ENCODE measurements at regions not wholly inside any gene's neighbourhood (a gene's known extent, or its start where the extent isn't known, plus 50 kb on each side); places are given as distances from the start of the nearest gene placed in this dataset.

DNA sequence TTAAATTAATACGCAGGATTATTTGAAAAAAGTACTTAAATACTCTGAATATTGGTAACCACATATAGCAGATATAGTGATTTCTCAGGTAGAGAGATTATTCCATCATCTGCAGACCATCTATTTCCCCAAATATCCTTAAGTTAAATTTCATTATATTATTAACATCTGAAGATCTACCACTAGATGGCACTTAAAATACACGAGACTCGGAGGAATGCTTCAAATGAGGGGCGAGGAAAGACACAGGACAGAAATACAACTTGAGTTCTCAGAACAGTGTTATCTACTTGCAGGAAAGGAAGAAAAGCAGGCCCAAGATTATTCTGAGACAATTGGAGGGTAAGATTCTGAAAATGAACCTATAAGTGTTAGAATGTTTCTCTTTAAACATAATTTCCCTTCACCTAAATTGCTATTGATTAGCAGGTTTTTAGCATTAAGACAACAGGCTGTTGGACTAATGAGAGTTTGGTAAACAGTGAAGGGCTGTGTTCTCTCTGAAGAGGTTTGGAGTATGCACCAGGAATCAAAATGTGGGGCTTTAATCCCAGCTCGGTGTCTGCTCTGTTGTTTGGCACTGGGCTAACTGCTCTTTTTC, 76.9 kb upstream of the GCFC2 start:
- DNase-seq (no peak), ATAC-seq (peak in 1 of 4 donors; percentile 48)
- H3K36me3 ChIP-seq (ENCODE audit: insufficient read depth in 1 of 2, low read depth in 1 of 2) = no peaks in the 10 kb centered on the region
- H3K9me3 ChIP-seq = no peaks in the 10 kb centered on the region
- H3K27me3 ChIP-seq (ENCODE audit: insufficient read depth in 3 of 3, low read length in 2 of 3) = no peaks in the 10 kb centered on the region
- TF ChIP-seq, protein P1, sequence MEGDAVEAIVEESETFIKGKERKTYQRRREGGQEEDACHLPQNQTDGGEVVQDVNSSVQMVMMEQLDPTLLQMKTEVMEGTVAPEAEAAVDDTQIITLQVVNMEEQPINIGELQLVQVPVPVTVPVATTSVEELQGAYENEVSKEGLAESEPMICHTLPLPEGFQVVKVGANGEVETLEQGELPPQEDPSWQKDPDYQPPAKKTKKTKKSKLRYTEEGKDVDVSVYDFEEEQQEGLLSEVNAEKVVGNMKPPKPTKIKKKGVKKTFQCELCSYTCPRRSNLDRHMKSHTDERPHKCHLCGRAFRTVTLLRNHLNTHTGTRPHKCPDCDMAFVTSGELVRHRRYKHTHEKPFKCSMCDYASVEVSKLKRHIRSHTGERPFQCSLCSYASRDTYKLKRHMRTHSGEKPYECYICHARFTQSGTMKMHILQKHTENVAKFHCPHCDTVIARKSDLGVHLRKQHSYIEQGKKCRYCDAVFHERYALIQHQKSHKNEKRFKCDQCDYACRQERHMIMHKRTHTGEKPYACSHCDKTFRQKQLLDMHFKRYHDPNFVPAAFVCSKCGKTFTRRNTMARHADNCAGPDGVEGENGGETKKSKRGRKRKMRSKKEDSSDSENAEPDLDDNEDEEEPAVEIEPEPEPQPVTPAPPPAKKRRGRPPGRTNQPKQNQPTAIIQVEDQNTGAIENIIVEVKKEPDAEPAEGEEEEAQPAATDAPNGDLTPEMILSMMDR (IDR thresholded peaks at IDR 0.05) = peak; percentile 58
- intact Hi-C loops (cut with DNase I) = loop anchor here (5.0 kb wide), 1 partner anchor 810 kb away; no protein-coding TSS in a partner anchor
- no peak overlapping the region for H3K4me3 ChIP-seq
- H3K27ac ChIP-seq = no peak overlapping the region
- H3K4me1 ChIP-seq = no peaks in the 10 kb centered on the region
- 20 to 22% (median 21%) methylated on average over 5 of the region's 5 CpGs for WGBS, 3 donors

DNA sequence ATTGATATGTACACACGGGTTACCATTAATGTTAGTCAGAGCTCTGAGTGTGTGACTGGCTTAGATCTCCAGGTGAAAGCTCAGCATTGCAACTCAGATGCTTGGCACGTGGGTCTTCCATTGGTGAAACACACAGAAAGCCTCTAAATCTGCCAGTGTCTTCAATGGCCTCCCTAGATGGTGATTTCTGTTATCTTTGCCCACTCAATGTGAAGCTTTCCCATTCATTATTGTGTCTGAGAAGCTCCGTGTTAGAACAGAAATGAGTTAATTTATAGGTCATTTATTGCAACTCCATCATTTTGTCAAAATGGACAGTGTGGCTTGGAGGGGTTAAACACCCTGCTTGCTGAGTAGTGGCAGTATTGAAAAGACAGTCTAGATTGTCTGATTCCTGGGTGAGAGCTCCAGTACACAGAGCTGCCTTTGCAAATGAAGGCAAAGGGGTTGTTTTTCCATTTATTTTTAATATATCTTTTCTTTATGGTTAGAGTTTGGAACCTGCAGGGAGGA, 64.7 kb upstream of the GCFC2 start:
- H3K27ac ChIP-seq = no peak overlapping the region

DNA sequence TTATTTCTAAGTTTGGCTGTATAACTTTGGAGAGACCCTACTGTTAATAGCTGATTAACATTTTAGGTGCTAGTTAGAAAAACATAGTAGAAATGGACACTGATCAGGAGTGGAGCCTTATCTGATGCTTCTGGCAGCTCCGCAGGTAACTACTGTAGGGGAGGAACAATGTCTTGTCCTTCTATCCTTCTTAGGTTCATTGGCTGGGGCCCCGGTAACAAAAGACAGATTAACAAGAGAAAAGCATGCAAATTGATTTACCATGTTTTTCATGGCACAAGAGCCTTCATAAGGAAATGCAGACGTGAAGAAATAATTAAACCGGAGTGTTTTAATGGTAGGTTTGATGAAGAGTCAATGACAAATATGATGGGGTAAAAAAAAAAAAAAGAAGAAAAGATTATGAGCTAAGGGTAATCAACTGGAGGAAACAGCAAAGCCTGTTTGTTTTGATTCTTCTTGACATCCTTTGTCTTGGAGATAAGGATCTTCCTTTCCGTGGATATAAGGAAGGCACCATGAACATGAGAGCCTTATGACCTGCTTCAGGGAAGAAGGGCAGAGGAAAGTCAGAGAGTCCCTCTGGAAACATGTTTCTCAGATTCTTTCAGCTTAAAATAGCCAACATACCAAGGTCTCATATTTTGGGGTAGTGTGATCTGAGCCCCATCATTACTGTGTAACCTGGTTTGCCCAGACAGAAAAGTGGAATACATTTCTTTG, 62.4 kb upstream of the GCFC2 start:
- TF ChIP-seq, protein P1 (IDR thresholded peaks at IDR 0.05) = no peak
- WGBS, 3 donors = 25 to 30% (median 26%) methylated on average over 5 of the region's 5 CpGs
- no peak for ATAC-seq

More for the DNA sequence above, 64.7 kb upstream of the GCFC2 start:
- TF ChIP-seq, protein P1 (IDR thresholded peaks at IDR 0.05) = no peak
- ATAC-seq (no peak), DNase-seq (no peak)
- intact Hi-C loops (cut with DNase I) = no loop called here
- no peaks in the 10 kb centered on the region for H3K27me3 ChIP-seq (ENCODE audit: insufficient read depth in 3 of 3, low read length in 2 of 3)
- no peaks in the 10 kb centered on the region for H3K36me3 ChIP-seq (ENCODE audit: insufficient read depth in 1 of 2, low read depth in 1 of 2)
- H3K4me1 ChIP-seq = no peaks in the 10 kb centered on the region
- 50 to 61% (median 52%) methylated on average over 3 of the region's 3 CpGs for WGBS, 3 donors
- H3K9me3 ChIP-seq = peaks cover 8% of the 10 kb centered on the region
- no peak overlapping the region for H3K4me3 ChIP-seq

DNA sequence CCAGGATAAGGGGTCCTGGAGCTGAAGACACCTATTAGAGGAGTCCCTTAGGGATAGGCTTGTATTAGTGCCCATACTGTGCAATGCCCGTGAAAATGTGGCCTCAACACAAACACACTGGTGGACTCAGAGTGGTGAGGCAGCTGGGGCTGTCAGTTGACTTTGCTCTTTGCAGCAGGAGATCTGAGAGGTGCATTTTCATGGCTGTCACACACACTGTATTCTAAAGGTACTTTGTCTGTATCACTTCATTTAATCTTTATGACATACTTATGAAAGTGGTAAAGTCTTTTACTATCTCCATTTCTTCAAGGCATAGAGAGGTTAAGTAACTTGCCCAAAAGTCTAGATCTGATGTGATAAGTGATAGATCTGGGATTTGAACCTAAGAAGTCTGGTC, 55.1 kb upstream of the GCFC2 start:
- Histone ChIP-seq H3K27me3 (ENCODE audit: insufficient read depth in 3 of 3, low read length in 2 of 3) (no peaks in the 10 kb centered on the region), H3K4me1 (no peaks in the 10 kb centered on the region), H3K9me3 (no peaks in the 10 kb centered on the region), H3K4me3 (no peak overlapping the region), H3K36me3 (ENCODE audit: insufficient read depth in 1 of 2, low read depth in 1 of 2) (no peaks in the 10 kb centered on the region), H3K27ac (no peak overlapping the region)
- DNase-seq (no peak), ATAC-seq (no peak)
- 57 to 78% (median 57%) methylated on average over 1 of the region's 1 CpG for WGBS, 3 donors
- TF ChIP-seq, protein P1 (IDR thresholded peaks at IDR 0.05) = no peak
- intact Hi-C loops (cut with DNase I) = no loop called here

More for the DNA sequence above, 62.4 kb upstream of the GCFC2 start:
- Histone ChIP-seq H3K4me1 (no peaks in the 10 kb centered on the region), H3K9me3 (peaks cover 8% of the 10 kb centered on the region), H3K4me3 (no peak overlapping the region), H3K36me3 (ENCODE audit: insufficient read depth in 1 of 2, low read depth in 1 of 2) (no peaks in the 10 kb centered on the region), H3K27ac (no peak overlapping the region), H3K27me3 (ENCODE audit: insufficient read depth in 3 of 3, low read length in 2 of 3) (no peaks in the 10 kb centered on the region)
- no peak for DNase-seq
- intact Hi-C loops (cut with DNase I) = no loop called here
